ENCODE measurements at regions not wholly inside any gene's neighbourhood (a gene's known extent, or its start where the extent isn't known, plus 50 kb on each side); places are given as distances from the start of the nearest gene placed in this dataset.

GRCh38 chr21:24217151-24217550 is 1390.1 kb downstream of the MRPL39 start:
- TF ChIP-seq POLR2A (IDR thresholded peaks at IDR 0.05), result no peak
- TF ChIP-seq CTCF (IDR thresholded peaks at IDR 0.05), result no peak
- TF ChIP-seq POLR2AphosphoS5 (IDR thresholded peaks at IDR 0.05), result no peak

Measured in transverse colon (tissue), 4 donors.